ENCODE measurements at regions not wholly inside any gene's neighbourhood (a gene's known extent, or its start where the extent isn't known, plus 50 kb on each side); places are given as distances from the start of the nearest gene placed in this dataset.
A peak's percentile ranks its signal among the peaks of the same experiment; 100 is the strongest.

DNA sequence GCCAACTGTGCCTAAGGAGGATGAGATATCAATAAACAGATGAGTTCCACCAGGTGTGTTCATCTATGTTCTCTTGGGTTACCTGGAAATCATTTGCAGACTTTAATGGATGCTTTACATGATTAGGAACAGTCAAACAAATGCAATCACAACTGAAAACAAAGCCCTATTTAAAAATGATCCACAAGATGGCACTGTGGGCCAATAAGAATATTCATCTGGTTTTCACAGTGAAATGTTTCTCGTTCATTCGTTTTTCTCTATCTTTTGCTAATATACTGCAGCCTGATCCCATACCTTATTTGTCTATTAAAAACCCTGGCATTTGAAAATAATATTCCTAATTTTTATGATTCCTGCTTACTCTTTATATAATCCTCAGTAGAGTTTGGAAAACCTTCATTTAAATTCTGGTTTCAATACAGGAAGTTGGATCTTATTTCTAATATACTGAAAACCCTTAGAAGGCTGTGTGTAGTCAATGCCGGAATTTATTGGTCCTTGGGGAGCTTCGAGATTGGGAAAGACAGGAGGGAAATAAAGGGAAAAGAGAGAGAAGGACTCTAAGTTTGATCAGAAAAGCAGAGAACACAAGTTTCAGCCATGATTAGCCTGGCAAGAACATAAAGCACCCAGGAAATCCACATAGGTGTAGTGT lies 63.8 kb upstream of the TAPT1 start:
- TF ChIP-seq, protein P1, sequence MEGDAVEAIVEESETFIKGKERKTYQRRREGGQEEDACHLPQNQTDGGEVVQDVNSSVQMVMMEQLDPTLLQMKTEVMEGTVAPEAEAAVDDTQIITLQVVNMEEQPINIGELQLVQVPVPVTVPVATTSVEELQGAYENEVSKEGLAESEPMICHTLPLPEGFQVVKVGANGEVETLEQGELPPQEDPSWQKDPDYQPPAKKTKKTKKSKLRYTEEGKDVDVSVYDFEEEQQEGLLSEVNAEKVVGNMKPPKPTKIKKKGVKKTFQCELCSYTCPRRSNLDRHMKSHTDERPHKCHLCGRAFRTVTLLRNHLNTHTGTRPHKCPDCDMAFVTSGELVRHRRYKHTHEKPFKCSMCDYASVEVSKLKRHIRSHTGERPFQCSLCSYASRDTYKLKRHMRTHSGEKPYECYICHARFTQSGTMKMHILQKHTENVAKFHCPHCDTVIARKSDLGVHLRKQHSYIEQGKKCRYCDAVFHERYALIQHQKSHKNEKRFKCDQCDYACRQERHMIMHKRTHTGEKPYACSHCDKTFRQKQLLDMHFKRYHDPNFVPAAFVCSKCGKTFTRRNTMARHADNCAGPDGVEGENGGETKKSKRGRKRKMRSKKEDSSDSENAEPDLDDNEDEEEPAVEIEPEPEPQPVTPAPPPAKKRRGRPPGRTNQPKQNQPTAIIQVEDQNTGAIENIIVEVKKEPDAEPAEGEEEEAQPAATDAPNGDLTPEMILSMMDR (IDR thresholded peaks at IDR 0.05): peak; percentile 34
- no peak for DNase-seq (ENCODE audit: low spot score)
- Histone ChIP-seq H3K27ac (no peak overlapping the region), H3K4me3 (no peak overlapping the region)

DNA sequence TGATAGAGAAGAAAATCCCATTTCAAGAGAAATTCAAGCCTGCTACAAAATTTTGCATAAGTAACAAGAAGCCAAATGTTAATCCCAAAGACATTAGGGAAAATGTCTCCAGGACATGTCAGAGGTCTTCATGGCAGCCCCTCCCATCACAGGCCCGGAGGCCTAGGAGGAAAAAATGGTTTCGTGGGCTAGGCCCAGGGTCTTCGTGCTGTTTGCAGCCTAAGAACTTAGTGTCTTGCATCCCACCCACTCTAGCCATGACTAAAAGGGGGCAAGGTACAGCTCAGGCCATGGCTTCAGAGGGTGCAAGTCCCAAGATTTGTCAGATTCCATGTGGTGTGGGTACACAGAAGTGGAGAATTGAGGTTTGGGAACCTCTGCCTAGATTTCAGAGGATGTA lies 57.8 kb upstream of the TAPT1 start:
- TF ChIP-seq, protein P1 (IDR thresholded peaks at IDR 0.05): no peak
- no peak overlapping the region for H3K4me3 ChIP-seq
- no peak for DNase-seq (ENCODE audit: low spot score)
- H3K27ac ChIP-seq: no peak overlapping the region

DNA sequence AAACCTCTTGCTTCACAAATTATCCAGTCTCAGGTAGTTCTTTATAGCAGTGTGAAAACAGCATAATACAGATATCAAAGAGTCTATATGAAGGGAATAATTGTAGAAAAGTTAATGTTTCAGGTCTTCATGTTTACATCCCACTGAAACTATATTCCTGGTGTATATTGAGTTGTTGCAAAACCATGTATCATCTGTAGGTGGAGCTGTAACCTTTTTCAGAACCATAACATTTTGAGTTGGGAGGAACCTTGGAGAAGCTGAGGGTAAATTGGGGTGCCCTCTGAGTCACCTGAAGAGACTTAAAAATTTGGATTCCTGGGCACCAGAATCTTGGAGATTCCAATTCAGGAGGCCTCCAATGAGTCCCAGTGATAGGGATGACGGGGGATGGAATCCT lies 51.9 kb upstream of the TAPT1 start:
- DNase-seq (ENCODE audit: low spot score): no peak
- no peak overlapping the region for H3K27ac ChIP-seq
- H3K4me3 ChIP-seq: no peak overlapping the region
- TF ChIP-seq, protein P1 (IDR thresholded peaks at IDR 0.05): no peak
